Uterus (tissue), 2 donors: ENCODE measurements at regions not wholly inside any gene's neighbourhood (a gene's known extent, or its start where the extent isn't known, plus 50 kb on each side); places are given as distances from the start of the nearest gene placed in this dataset.

Experiments used
- POLR2A ChIP-seq, 2 donors: fragments of 450-650 bp; IDR thresholded peaks; one replicate each; pipeline ENCODE4 v1.6.1; 2016; ENCODE audit warnings: antibody characterized with exemption in 2 of 2, mild to moderate bottlenecking in 1 of 2, moderate library complexity in 1 of 2
- TF ChIP-seq, protein P1 (sequence below), 4 experiments: fragments of 200-600 bp in 2 of 4; fragments of 450-650 bp in 2 of 4; sonication (generic) in 2 of 4; IDR thresholded peaks; one replicate each; pipeline ENCODE4 v1.5.1; 2016 to 2019; ENCODE audit warnings: antibody characterized with exemption in 4 of 4, mild to moderate bottlenecking in 2 of 4, moderate library complexity in 1 of 4

DNA sequence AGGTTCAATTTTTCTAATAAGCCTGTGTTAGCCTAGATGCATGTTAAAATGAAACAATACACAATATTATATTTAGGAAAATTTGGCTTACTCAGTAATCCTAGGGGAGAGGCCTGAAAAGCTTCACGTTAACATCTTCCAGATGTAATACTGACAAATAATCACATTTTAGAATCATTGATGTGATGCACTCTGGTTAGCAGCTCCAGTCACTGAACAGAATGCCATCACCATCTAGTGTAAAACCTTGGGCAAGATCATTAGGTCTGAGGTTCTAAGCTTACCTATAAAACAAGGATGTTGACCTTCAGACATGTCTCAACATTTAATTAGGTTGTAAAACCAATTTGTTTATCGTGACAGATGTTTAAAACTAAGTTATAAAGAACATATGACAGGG lies 1704.8 kb downstream of the STIM2 start:
- TF ChIP-seq, protein P1, sequence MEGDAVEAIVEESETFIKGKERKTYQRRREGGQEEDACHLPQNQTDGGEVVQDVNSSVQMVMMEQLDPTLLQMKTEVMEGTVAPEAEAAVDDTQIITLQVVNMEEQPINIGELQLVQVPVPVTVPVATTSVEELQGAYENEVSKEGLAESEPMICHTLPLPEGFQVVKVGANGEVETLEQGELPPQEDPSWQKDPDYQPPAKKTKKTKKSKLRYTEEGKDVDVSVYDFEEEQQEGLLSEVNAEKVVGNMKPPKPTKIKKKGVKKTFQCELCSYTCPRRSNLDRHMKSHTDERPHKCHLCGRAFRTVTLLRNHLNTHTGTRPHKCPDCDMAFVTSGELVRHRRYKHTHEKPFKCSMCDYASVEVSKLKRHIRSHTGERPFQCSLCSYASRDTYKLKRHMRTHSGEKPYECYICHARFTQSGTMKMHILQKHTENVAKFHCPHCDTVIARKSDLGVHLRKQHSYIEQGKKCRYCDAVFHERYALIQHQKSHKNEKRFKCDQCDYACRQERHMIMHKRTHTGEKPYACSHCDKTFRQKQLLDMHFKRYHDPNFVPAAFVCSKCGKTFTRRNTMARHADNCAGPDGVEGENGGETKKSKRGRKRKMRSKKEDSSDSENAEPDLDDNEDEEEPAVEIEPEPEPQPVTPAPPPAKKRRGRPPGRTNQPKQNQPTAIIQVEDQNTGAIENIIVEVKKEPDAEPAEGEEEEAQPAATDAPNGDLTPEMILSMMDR (IDR thresholded peaks at IDR 0.05) = no peak
- no peak for TF ChIP-seq POLR2A (IDR thresholded peaks at IDR 0.05)
